PC-9 (cell line): ENCODE measurements at regions not wholly inside any gene's neighbourhood (a gene's known extent, or its start where the extent isn't known, plus 50 kb on each side); places are given as distances from the start of the nearest gene placed in this dataset.

ENCODE experiments used
- BruUV-seq: library from RNA; stranded (reverse); fragments of 400-500 nt; replicated peaks from 2 replicates; lab custom pipeline; 2021; lab: Mats Ljungman, UMichigan
- CTCF ChIA-PET: fragments of 300-600 bp; sonication (Branson Sonifier 250); formaldehyde crosslinking; loops from one replicate; lab custom pipeline; 2022; ENCODE audit warnings: antibody characterized with exemption; lab: Charles Lee
- POLR2A ChIA-PET: fragments of 300-600 bp; sonication (Branson Sonifier 250); formaldehyde crosslinking; loops from one replicate; lab custom pipeline; 2022; ENCODE audit warnings: antibody characterized with exemption; ENCODE audit not compliant: unreplicated experiment; lab: Charles Lee
- DNase-seq, 2 experiments: peaks; one replicate each; pipeline versions ENCODE4 v3.0.0 to v3.0.0-alpha.2; 2015 to 2022; ENCODE audit warnings: mixed read lengths in 1 of 2
- H2AFZ ChIP-seq: fragments of 200-600 bp; sonication (generic); 2 replicates; pipeline ENCODE4 v1.8.1; 2017; ENCODE audit warnings: antibody characterized with exemption
- H3F3A ChIP-seq: fragments of 200-600 bp; sonication (generic); 2 replicates; pipeline ENCODE4 v1.8.1; 2017; ENCODE audit warnings: antibody characterized with exemption, mild to moderate bottlenecking, low read depth; ENCODE audit not compliant: insufficient read depth
- H3K27ac ChIP-seq: fragments of 200-600 bp; sonication (generic); 2 replicates; pipeline ENCODE4 v1.6.1; 2016; ENCODE audit warnings: mixed run types
- H3K27me3 ChIP-seq: fragments of 200-600 bp; sonication (generic); 2 replicates; pipeline ENCODE4 v1.6.1; 2016; ENCODE audit warnings: low read depth, mixed run types; ENCODE audit not compliant: insufficient read depth
- H3K36me3 ChIP-seq: fragments of 200-600 bp; sonication (generic); 2 replicates; pipeline ENCODE4 v1.6.1; 2016; ENCODE audit warnings: low read depth, mixed run types
- H3K4me1 ChIP-seq: fragments of 200-600 bp; sonication (generic); replicated peaks from 2 replicates; pipeline ENCODE4 v1.6.1; 2016; ENCODE audit warnings: mixed run types; ENCODE audit not compliant: insufficient read depth
- H3K4me2 ChIP-seq: fragments of 200-600 bp; sonication (generic); 2 replicates; pipeline ENCODE4 v1.6.1; 2017; ENCODE audit warnings: mixed run types
- H3K4me3 ChIP-seq: fragments of 200-600 bp; sonication (generic); 2 replicates; pipeline ENCODE4 v1.6.1; 2016; ENCODE audit warnings: mixed run types
- H3K79me2 ChIP-seq: fragments of 200-600 bp; sonication (generic); 2 replicates; pipeline ENCODE4 v1.6.1; 2017; ENCODE audit warnings: low read depth, mixed run types
- H3K9me2 ChIP-seq: fragments of 200-600 bp; sonication (generic); 2 replicates; pipeline ENCODE4 v1.8.1; 2017; ENCODE audit warnings: mild to moderate bottlenecking; ENCODE audit not compliant: insufficient read depth
- H3K9me3 ChIP-seq: fragments of 200-600 bp; sonication (generic); 2 replicates; pipeline ENCODE4 v1.8.1; 2016; ENCODE audit warnings: low read depth; ENCODE audit not compliant: insufficient read depth
- H4K20me1 ChIP-seq: fragments of 200-600 bp; sonication (generic); 2 replicates; pipeline ENCODE4 v1.8.1; 2017; ENCODE audit not compliant: insufficient read depth
- CTCF ChIP-seq: fragments of 200-600 bp; sonication (generic); conservative IDR thresholded peaks from 2 replicates; pipeline ENCODE4 v1.6.1; 2017; ENCODE audit warnings: mixed run types, antibody characterized with exemption, mild to moderate bottlenecking, moderate library complexity
- EZH2 ChIP-seq: fragments of 200-600 bp; sonication (generic); IDR thresholded peaks from 2 replicates; pipeline ENCODE4 v1.8.0; 2017; ENCODE audit warnings: antibody characterized with exemption, low read depth
- intact Hi-C: fragments of 100-400 bp; cut with micrococcal nuclease; formaldehyde crosslinking; loops from one replicate; pipeline ENCODE4 v1.10.0; 2022; ENCODE audit not compliant: unreplicated experiment

- Histone ChIP-seq H3F3A (no peaks in the 10 kb centered on the region), H3K4me1 (no peaks in the 10 kb centered on the region), H2AFZ (no peak overlapping the region), H3K36me3 (no peaks in the 10 kb centered on the region), H3K27ac (no peak overlapping the region), H3K27me3 (no peaks in the 10 kb centered on the region), H3K79me2 (no peaks in the 10 kb centered on the region), H3K4me3 (no peak overlapping the region), H3K9me2 (no peaks in the 10 kb centered on the region), H3K4me2 (no peak overlapping the region), H4K20me1 (no peaks in the 10 kb centered on the region), H3K9me3 (no peaks in the 10 kb centered on the region)
- TF ChIP-seq EZH2 = no peak
- TF ChIP-seq CTCF = no peak
- ChIA-PET POLR2A (no interaction called here), CTCF (no interaction called here)
- intact Hi-C loops = no loop called here
- no TSS peak for BruUV-seq
- DNase-seq = no peak
These were observed 70.4 kb downstream of the TDRD15 start for GRCh38 chr2:21194147-21194546.

GRCh38 chr2:21194858-21195271 lies 71.1 kb downstream of the TDRD15 start:
- DNase-seq = no peak
- Histone ChIP-seq H3K9me3 (no peaks in the 10 kb centered on the region), H3F3A (no peaks in the 10 kb centered on the region), H4K20me1 (no peaks in the 10 kb centered on the region), H3K4me3 (no peak overlapping the region), H3K9me2 (no peaks in the 10 kb centered on the region), H3K36me3 (no peaks in the 10 kb centered on the region), H2AFZ (no peak overlapping the region), H3K4me2 (no peak overlapping the region), H3K4me1 (no peaks in the 10 kb centered on the region), H3K79me2 (no peaks in the 10 kb centered on the region), H3K27me3 (0 out of 2 replicates have a peak, but pooled peaks cover under 1% of the 10 kb centered on the region), H3K27ac (no peak overlapping the region)
- BruUV-seq = no TSS peak
- CTCF ChIA-PET = no interaction called here
- TF ChIP-seq CTCF (no peak), EZH2 (no peak)
- POLR2A ChIA-PET = no interaction called here
- intact Hi-C loops = no loop called here

- no peak overlapping the region for H3K27ac ChIP-seq
- POLR2A ChIA-PET = no interaction called here
- no peak for TF ChIP-seq CTCF
- TF ChIP-seq EZH2 = no peak
These were observed 71.6 kb downstream of the TDRD15 start for GRCh38 chr2:21195326-21195725.

More at GRCh38 chr2:21195326-21195725, 71.6 kb downstream of the TDRD15 start:
- H2AFZ ChIP-seq = no peak overlapping the region
- DNase-seq = no peak
- no peaks in the 10 kb centered on the region for H3K4me1 ChIP-seq
- CTCF ChIA-PET = no interaction called here
- H3K27me3 ChIP-seq = 0 out of 2 replicates have a peak, but pooled peaks cover 3% of the 10 kb centered on the region
- H3F3A ChIP-seq = no peaks in the 10 kb centered on the region
- H3K4me2 ChIP-seq = no peak overlapping the region
- H3K9me3 ChIP-seq = no peaks in the 10 kb centered on the region
- H3K36me3 ChIP-seq = no peaks in the 10 kb centered on the region
- H3K9me2 ChIP-seq = no peaks in the 10 kb centered on the region
- H3K4me3 ChIP-seq = no peak overlapping the region
- BruUV-seq = no TSS peak
- H3K79me2 ChIP-seq = no peaks in the 10 kb centered on the region
- no peaks in the 10 kb centered on the region for H4K20me1 ChIP-seq
- intact Hi-C loops = no loop called here
